Thyroid gland (tissue), 4 donors: ENCODE measurements at regions not wholly inside any gene's neighbourhood (a gene's known extent, or its start where the extent isn't known, plus 50 kb on each side); places are given as distances from the start of the nearest gene placed in this dataset.

Source experiments
- POLR2A ChIP-seq, 2 donors: fragments of 450-650 bp; IDR thresholded peaks; one replicate each; pipeline ENCODE4 v1.6.1; 2017; ENCODE audit warnings: antibody characterized with exemption in 2 of 2, mild to moderate bottlenecking in 2 of 2, moderate library complexity in 1 of 2
- TF ChIP-seq, protein P1 (sequence below), 6 experiments: fragments of 200-600 bp in 3 of 6; fragments of 450-650 bp in 3 of 6; sonication (generic) in 3 of 6; IDR thresholded peaks; one replicate each; pipeline ENCODE4 v1.5.1; 2016 to 2019; ENCODE audit warnings: antibody characterized with exemption in 6 of 6, mild to moderate bottlenecking in 2 of 6, inconsistent platforms in 1 of 6, moderate library complexity in 1 of 6

GRCh38 chr16:79918916-79919315, 318.4 kb upstream of the MAF start:
- TF ChIP-seq, protein P1, sequence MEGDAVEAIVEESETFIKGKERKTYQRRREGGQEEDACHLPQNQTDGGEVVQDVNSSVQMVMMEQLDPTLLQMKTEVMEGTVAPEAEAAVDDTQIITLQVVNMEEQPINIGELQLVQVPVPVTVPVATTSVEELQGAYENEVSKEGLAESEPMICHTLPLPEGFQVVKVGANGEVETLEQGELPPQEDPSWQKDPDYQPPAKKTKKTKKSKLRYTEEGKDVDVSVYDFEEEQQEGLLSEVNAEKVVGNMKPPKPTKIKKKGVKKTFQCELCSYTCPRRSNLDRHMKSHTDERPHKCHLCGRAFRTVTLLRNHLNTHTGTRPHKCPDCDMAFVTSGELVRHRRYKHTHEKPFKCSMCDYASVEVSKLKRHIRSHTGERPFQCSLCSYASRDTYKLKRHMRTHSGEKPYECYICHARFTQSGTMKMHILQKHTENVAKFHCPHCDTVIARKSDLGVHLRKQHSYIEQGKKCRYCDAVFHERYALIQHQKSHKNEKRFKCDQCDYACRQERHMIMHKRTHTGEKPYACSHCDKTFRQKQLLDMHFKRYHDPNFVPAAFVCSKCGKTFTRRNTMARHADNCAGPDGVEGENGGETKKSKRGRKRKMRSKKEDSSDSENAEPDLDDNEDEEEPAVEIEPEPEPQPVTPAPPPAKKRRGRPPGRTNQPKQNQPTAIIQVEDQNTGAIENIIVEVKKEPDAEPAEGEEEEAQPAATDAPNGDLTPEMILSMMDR (IDR thresholded peaks at IDR 0.05) = no peak
- TF ChIP-seq POLR2A (IDR thresholded peaks at IDR 0.05) = no peak
